Myocyte (in vitro differentiated cells): ENCODE measurements at regions not wholly inside any gene's neighbourhood (a gene's known extent, or its start where the extent isn't known, plus 50 kb on each side); places are given as distances from the start of the nearest gene placed in this dataset.
"Not testable (repeated sequence)": the region's sequence is repeated elsewhere in the genome, so short reads cannot be mapped to it uniquely, and the experiment has no call there.

ENCODE experiments used
- DNase-seq: peaks from one replicate; pipeline ENCODE4 v3.0.0-alpha.2; 2012; ENCODE audit warnings: low read depth

DNA sequence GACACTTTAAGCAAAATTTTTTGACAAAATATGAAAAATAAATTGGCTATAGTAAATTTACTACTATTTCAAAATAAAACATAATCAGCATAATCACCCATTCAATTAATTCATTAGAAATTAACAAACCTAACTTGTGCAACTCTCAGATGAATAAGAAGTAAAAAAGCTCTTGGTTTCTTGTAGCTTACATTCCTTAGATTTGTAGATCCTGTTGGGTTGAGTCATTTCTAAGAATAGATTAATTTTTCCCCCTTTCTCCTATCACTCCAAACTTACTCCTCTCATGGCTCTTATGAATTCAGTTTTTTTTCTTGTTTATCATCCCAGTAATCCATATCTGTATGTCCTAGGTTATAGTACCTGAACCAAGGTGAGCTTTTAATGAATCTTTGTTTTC is 230.9 kb upstream of the LRIG3 start:
- DNase-seq, result peak; percentile 11

DNA sequence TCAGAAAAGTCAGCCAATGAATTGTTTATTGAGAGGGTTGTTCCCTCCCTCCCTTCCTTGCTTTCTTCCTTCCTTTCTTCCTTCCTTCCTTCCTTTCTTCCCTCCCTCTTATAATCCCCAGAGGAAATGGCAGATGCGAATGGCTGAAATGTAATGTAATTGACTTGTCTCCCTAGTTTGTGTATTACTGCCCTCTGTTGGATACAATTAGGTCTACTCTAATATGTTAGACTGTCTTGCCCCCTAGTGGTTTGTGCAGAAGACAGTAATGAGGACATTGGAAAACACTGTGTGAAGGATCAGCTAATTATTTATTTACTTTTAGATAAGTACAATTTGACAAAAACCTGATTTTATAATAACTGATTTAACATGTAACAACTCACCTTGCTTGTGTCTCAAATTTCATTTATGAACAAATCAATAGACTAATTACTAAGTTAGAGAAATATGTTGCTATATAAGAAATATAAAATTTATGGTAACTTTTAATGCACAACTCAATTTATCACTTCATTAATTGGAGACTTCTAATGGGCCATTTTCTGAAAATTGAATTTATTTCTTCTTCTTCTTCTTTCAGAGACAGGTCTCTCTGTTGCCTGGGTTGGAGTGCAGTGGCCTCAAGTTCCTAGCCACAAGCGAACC is 229.8 kb upstream of the LRIG3 start:
- peak; percentile 80 for DNase-seq

GRCh38 chr12:59147791-59148190 is 227.5 kb upstream of the LRIG3 start:
- no peak for DNase-seq

DNA sequence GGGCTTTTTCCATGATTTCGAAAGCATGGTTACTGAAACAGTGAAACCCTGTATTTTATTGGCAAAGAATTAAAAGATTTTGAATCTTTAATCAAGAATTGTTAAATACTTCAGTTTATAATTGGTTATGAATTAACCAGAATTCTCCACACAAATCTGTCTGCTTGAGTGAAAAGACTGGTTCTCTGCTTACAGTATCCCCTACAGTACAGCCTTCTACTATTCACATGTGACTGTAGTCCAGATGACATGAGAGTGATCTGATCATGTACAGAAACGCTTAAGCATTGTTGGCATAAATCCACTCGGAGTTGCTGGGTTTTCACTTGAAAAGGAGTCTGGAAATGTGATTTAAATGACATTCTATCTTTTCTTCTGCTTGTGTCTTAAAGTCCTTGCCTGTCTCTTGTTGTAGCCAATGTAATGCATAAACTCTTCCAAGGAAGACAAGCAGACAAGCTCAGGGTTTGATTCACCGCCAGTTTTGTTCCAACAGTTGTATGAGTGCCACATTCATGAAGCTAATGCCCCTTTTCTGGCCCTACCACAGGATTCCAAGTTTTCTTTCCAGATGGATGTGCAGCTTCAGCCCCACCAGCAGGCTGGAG is 222.0 kb upstream of the LRIG3 start:
- DNase-seq, result peak; percentile 10

GRCh38 chr12:59134750-59135149 is 214.4 kb upstream of the LRIG3 start:
- DNase-seq, result no peak

DNA sequence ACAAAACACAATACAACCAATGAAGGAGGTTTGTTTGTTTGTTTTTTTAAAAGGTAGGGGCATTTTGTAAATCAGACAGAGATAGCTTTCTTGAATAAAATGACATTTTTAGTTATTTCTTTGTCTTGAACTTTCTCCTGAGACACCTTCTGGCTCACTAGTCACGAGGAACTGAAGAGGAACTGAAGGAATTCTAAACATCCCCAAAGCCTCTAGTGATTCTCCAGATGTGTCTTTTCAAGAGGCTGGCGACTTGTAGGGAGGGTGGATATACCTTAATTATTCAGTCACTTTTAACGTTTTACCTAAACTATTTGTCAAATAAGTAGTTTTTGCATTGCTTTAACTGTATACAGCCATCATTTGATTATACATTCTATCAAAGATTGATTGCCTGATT is 211.2 kb upstream of the LRIG3 start:
- no peak for DNase-seq

DNA sequence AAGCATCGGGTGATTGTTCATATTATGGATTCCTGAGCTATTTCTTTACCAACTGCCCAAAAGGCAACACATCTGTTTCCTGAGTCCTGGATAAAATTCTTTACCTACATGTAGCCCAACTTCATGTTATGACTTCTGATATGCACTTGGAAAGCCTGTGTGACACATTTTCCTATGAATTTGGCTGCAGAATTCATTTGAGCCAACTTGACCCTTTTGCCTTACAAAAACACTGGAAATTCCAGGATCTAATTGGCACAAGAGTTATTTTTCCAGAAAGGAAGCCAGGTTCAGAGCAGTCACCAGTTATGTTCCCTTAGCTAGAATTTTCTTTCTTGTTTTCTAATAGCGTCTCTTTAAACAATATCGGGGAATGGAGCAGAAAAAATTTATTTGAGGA is 202.5 kb upstream of the LRIG3 start:
- DNase-seq, result no peak

DNA sequence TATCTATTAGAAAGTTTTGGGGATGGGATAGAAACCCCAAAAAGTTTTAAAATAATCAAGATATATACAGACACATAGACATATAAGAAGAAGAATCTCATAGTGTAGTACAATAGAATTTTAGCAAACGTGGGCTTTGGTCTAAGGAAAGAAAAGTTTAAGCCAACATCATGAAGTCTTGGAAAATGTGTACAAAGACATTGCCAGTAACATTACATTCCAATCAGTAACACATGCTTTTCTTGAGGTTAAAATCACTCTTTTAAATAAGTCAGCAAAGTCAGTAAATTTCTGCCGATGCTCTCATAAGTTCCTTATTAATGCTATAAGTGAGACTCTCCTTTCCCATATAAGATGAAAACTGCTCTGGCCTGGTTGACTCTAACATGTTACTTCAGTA is 201.1 kb upstream of the LRIG3 start:
- DNase-seq, result no peak

GRCh38 chr12:59119676-59120075 is 199.4 kb upstream of the LRIG3 start:
- DNase-seq, result no peak

DNA sequence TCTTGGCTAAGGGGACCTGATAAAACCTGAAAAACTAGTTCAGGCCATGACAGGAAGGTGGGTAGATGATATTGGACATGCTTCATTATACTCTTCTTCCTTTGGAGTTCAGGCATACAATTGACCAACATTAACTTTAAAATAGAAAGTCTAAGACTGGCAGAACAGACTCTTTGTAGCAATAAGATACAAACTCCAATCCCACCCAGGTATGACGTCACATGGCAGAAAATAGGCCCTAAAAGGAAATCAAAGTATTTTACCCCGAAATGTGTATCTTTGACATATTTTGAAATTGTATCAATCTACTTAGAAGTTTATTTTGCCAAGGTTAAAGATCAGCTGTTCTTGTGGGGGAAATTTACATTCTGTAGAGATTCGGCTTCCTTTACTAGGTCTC is 198.1 kb upstream of the LRIG3 start:
- DNase-seq, result no peak

GRCh38 chr12:59115995-59116394 is 195.7 kb upstream of the LRIG3 start:
- no peak for DNase-seq

GRCh38 chr12:59115526-59115925 is 195.2 kb upstream of the LRIG3 start:
- peak; percentile 7 for DNase-seq

DNA sequence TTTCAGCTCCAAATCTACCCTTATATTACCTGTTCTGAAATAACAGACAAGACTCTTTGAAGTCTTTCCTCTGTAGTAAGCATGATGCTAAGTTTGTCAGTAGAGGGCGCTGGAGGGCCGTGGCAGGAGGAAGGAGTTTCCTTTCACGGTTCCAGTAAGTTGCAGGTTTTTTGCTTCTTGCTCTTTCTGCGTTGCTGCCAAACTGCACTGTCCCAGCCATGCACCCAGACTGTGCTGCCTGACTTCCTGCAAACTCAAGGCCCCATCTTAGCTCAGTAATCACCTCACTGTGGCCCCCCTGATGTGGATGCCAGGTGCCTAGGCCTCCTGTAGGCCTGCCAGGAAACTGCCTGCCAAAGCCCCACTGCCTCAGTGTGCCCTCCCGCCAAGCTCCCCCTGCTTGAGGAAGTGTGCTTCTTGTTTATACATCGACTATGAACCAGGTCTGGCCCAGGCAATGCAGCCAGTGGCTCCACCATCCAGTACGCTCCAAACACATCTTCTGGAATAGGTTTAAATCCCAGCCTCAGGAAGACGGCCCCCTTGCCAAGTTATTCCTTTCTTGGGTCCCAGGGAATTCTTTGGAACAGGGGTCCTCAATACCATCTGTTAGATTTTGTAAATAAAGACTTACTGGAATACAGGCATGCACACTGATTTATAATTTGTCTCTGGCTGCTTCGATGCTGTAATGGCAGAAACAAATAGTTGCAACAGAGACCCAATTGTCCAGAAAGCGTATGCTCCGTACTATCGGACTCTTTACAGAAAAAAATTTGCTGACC is 193.7 kb upstream of the LRIG3 start:
- DNase-seq, result peak; percentile 84

- DNase-seq, result no peak
These were observed 191.5 kb upstream of the LRIG3 start for GRCh38 chr12:59111851-59112250.

GRCh38 chr12:59108516-59108915 is 188.2 kb upstream of the LRIG3 start:
- DNase-seq, result not testable (repeated sequence)

GRCh38 chr12:59100585-59100984 is 180.3 kb upstream of the LRIG3 start:
- DNase-seq, result no peak

- no peak for DNase-seq
These were observed 177.6 kb upstream of the LRIG3 start for GRCh38 chr12:59097876-59098275.

GRCh38 chr12:59096246-59096645 is 175.9 kb upstream of the LRIG3 start:
- DNase-seq, result no peak

- DNase-seq, result no peak
These were observed 172.9 kb upstream of the LRIG3 start for GRCh38 chr12:59093073-59093772.

DNA sequence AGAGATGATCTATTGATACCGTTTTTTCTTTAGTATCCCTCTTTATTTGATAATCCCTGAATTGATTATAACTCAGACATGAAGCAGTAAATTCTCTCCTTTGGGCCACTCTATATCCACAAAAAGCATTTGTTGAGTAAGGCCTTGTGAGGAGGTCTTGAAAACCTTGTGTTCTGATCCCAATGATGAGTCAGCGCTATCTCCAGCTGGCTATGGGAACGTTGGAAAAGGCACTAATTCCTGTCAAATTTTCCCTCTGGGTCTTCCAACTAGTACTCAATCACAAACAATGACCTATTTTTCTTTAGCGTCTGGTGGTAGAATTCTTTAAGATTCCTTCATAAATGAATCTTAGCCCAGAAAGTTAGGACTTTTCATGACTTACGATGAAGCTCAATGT is 168.4 kb upstream of the LRIG3 start:
- DNase-seq, result no peak

DNA sequence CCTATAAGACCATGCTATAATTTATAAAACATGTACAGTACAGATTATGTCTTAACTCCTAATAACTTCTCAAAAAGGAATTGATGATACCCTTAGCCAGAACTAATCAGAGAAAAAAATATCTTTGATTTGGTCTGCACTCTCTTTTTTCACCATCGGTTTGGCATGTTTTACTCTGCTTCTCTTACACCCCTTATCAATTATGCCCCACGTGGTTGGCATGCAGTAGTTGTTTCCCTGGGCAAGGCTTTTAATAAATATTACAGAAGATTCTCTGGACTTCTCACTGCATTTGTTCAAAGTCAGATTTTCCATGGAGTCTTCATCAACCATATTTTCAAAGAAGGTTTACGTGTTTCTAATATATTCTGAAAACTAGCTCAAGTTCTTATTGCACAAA is 167.4 kb upstream of the LRIG3 start:
- no peak for DNase-seq

DNA sequence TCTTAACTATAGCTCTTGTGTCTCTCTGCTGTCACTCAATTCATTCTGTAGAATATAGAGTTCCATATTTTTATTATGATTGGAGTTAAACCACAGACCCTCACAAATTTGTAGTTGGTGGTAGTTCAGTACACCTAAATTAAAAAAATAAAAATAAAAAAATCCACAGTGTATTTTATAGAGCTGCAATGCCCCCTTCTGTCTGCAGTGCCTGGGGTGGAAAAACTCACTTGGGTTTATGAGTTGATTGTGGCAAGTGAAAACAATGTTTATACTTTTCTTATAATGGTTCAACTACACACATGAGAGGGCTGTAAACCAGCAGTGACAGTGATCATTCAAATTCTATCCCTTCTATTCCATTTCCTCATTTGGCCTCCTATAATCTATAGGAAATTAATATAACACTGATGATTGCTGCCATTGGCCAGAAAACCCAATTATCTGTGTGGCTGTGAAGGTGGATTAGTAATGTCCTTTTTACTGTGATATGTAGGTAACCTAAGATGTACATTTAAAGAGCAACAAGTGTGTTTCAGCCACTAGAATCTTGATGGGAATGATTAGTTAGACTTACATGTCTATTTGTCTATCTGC is 166.9 kb upstream of the LRIG3 start:
- DNase-seq, result peak; percentile 28
